Testis (tissue), 2 donors: ENCODE measurements at regions not wholly inside any gene's neighbourhood (a gene's known extent, or its start where the extent isn't known, plus 50 kb on each side); places are given as distances from the start of the nearest gene placed in this dataset.
"Not testable (repeated sequence)": the region's sequence is repeated elsewhere in the genome, so short reads cannot be mapped to it uniquely, and the experiment has no call there.

ENCODE experiments used
- CTCF ChIP-seq, 3 experiments: fragments of 450-650 bp in 2 of 3; fragments of 200-600 bp in 1 of 3; sonication (generic) in 1 of 3; IDR thresholded peaks; one replicate each; pipeline ENCODE4 v1.5.1; 2016 to 2019; ENCODE audit warnings: antibody characterized with exemption in 3 of 3, mild to moderate bottlenecking in 2 of 3, moderate library complexity in 1 of 3
- POLR2A ChIP-seq: fragments of 450-650 bp; IDR thresholded peaks from one replicate; pipeline ENCODE4 v1.6.1; 2017; ENCODE audit warnings: antibody characterized with exemption, mild to moderate bottlenecking, moderate library complexity

DNA sequence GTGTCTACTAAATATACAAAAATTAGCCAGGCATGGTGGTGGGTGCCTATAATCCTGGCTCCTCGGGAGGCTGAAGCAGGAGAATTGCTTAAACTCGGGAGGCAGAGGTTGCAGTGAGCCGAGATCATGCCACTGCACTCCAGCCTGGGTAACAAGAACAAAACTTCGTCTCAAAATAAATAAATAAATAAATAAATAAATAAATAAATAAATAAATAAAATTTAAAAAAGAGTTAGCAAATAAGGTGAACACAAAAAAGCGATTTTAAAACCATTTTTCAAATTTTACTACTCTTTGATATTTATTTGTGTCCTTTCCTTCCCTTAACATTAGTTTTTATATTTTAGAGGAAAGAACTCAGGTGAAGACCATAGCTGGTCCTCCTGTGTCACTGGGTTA is 453.3 kb downstream of the ZNF536 start:
- not testable (repeated sequence) for TF ChIP-seq CTCF (IDR thresholded peaks at IDR 0.05); POLR2A
